NCI-H2171 treated with DMSO at 0.1 percent for 48 hours (cell line): ENCODE measurements at regions not wholly inside any gene's neighbourhood (a gene's known extent, or its start where the extent isn't known, plus 50 kb on each side); places are given as distances from the start of the nearest gene placed in this dataset.
"Not testable (repeated sequence)": the region's sequence is repeated elsewhere in the genome, so short reads cannot be mapped to it uniquely, and the experiment has no call there.

Source experiments
- DNase-seq: peaks from one replicate; lab custom pipeline; 2025; lab: John Stamatoyannopoulos, UW

DNA sequence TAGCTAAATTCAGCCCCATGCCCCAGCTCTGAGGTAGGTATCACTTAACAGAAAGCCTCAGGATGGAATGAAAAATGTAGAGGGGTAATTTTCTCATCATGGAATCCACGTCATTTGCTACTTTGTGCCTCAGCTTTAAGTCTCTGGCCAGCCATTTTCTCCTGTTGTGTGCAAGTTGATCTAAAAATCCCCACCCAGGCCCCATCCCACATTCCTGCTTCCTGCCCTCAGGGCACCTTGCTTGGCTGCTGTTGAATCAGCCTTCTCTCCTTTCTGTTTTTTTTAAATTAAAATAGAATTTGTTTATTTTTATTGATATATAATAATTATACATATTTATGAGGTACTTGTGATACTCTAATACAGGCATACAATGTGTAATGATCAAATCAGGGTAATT is 179.9 kb upstream of the TSHZ3 start:
- DNase-seq = no peak

DNA sequence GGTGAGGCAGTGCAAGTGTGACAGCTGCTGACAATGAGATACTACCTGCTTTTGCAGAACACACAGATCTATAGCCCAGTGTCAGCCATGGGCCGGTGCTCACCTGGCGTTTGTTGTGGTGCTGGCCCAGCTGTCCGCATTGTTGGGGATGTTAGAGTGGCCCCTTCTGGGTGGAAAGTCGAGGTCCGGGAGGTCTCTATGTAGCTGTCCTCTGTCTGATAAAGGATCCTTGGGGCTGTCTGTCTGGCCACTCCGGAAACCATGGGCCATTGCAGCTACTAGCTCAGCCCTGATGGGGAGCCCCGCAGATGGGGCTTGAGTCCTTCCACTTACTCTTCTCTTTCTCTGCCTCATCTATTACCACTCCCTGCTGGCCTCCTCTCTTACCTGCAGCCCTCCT is 181.5 kb upstream of the TSHZ3 start:
- no peak for DNase-seq

DNA sequence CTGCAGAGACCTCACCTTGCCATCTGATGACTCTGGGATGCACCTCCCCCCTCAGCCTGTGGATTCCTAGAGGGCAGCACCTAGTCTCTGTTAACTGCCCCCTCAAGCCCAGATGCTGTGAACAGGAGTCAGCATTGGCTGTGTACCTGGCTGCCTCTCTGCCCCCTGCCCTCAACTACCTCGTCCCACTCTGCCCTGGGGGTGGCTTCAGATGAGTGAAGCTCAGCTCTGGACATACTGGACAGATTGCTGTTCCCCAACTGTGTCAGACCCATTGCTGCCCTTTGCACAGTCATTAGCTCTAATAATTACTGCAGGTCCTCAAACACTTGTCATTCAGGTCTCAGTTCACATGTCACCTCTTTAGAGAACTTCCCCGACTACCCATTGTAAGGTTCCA is 182.1 kb upstream of the TSHZ3 start:
- DNase-seq = no peak

DNA sequence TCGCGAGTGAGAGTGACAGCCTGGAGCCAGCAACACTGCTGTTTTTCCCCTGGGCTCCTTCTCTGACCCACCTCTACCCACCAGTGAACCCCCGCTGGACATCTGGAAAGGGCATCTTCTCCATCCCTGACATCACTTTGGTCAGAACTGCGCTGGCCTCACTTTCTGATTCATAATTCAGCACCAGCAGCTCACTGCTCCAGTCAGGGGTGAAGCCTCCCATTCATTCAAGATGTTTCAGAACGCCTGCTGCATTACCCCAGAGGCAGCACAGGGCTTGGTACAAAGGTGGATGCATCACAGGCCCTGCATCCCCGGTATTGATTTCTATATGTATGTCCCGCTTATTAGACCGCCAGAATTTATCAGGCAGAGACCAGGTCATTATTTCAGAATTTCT is 182.8 kb upstream of the TSHZ3 start:
- DNase-seq = no peak

DNA sequence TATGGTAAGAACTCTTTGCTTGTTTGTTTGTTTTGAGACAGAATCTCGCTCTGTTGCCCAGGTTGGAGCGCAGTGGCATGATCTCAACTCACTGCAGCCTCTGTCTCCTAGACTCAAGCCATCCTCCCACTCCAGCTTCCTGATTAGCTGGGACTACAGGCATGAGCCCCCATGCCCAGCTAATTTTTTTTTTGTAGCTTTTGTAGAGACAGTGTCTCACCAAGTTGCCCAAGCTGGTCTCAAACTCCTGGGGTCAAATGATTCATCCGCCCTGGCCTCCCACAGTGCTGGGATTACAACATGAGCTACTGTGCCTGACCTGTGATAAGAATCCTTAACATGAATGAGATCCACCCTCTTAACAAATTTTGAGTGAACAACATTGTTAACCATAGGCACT is 183.9 kb upstream of the TSHZ3 start:
- DNase-seq = no peak

DNA sequence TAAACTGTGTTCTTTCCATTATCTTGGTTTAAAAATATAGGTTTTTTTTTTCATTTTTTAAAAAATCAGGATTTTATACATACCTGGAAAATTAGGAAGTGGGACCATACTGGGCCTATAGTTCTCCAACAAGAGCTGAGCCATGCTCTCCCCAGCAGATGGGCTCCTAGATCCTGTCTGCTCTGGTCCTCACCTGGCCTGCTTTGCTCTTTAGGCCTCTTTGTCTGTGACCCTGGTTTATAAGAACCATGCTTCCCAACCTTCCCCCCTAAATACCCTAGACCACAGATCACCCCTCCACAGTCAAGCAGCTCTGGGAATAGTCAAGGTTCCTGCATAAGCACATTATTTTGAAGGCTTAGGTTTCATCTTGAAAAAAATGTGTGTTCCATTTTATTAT is 185.0 kb upstream of the TSHZ3 start:
- no peak for DNase-seq

DNA sequence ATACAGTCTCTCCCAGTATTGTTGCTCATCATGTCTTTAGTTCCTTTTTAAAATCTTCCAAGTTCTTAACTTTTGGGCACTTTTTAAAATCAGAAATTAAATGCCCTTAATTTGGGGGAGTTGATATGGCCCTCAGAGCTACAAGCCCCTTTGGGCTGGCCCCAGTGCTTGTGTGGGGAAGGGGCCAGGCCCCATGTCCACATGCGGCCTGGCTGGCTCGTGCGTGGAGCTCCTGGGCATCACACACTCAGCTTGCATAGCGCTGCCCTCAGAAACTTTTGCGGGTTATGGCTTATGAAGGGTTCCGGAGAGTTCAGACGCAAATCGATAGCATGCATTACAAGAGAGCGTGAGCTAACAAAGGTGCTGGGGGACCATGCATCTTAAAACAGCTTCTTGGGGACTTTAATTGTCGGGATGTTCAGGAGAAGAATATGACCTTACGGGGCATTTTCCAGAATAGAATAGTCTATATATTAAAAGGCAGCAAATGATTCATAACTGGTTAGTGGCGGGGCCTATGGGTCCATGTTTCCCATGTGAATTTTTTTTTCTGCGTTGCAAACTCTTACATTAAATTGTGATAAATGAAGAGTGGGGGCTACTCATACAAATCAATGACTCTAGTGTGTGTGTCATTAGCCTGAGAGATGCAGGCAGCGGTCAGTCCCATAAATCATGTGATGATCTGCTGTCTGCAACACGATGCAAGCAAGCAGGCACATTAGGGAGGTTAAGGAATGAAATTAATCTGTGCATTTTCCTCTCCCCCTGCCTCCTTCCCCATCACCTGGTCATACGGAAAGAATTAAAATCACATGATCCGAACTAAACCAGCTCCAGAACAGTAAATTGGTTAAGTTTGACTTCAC is 185.8 kb upstream of the TSHZ3 start:
- no peak for DNase-seq

DNA sequence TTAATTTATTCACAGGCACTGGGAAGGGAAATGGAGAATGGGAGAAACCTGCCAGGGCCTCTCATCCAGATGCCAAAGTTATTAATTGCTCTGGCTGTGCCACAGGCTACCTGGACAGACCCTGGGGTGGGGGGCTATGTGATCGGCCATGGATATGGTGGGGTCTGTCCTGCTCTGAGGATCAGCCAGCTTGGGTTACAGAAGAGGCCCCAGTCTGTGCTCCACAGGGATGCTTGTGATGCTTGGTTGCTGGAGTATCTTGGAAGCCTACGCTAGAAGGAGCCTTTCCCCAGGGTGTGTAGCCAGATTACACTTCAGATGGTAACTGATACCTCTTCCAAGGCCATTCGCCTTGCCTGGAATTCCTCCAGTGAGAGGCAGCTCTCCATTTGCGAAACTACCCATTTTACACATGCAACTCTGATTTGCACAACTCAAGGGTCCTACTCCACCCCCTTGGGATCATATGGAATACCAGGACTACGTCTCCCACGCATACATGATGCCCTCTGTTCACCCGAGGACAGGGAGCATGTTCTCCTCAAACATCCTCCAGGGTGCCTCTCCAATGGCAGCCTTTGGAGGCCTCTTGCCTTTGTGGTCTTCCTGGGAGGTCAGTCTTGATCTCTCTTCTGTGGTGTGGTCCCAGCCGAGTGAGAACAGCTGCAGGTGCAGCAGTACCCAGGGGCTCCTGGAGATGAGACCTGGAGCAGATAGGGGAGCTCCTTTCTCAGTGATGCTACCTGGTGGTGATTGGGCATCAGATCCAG is 186.6 kb upstream of the TSHZ3 start:
- no peak for DNase-seq

DNA sequence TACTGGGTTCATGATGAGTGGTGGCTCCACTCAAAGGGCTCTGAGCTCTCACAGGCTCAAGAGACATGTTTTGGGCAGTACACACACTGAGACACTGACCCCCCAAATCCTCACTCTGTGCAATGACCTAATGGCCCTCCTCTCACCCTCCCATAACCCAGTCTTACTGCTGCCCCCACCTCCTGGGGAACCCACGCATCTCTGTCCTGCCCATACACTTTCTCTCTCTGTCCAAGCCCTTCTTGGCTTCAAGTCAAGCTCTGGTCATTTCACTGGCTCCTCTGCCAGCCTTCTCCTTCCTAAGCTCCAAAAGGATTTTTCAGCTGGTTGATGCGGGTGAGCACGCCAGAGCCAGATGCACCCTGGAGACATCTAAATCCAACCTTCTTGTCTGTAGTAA is 187.9 kb upstream of the TSHZ3 start:
- no peak for DNase-seq

DNA sequence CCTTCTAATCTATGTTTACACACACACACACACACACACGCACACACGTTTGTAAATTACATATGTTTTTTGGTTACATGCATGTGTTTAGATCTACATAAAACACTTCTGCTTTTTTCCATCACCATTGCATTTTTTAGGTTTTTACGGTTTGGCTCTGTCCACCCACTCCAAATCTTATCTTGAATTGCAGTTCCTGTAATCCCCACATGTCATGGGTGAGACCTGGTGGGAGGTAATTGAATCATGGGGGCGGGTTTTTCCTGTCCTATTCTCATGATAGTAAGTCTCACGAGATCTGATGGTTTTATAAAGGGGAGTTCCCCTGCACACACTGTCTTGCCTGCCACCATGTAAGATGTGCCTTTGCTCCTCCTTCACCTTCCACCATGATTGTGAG is 188.7 kb upstream of the TSHZ3 start:
- not testable (repeated sequence) for DNase-seq

DNA sequence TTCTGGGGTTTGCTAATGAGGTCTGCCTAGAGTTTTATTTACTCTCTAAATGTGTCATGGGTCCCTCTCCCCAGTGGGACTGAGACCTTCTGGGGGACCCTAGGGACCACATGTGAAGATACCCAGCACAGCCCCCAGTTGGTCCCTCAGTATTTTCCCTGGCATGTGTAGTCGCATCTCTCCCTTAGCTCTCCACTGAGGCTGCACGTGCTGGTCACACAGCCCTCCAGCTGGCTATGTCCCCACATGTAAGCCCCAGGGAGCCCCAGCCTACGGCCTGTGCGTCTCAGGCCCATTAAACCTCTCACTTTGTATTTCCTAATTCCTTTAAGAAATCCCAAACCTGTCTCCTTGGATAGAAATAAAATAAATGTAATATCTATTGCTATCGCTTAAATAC is 189.6 kb upstream of the TSHZ3 start:
- no peak for DNase-seq

DNA sequence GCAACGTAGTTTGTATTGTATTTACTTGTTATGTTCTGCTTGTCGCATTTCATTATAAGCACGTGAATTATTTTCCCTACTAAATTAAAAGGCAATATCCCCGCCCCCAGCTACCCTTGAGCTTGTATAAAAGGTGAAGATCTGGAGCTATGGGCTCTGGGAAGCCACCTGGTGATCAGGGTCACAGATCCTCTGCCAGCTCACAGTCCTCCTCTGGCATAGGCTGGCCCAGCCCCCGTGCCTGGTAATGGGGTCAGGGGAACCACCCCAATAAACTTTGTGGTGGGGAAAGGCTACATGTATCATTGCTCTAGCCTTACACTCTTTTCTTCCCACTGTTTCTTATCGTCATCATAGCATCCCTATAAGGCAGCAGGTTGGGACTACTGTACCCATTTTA is 190.2 kb upstream of the TSHZ3 start:
- no peak for DNase-seq

DNA sequence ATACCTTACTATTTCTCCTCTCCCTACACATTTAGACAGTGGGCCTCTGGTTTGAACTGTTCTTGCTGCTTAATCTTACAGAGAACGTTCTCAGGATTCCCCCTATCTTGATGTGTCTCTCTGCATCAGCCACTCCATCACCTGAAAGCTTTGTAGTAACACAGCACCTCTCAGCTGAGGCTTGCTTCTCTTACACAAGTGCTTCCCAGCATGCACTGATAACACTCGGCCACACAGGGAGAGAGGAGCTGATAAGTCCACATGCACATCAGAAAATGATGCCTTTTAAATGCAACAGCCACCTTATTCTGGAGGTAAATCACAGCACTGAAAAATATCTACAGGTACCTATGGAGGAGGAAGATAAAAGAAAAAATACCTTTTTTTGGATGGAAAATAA is 192.2 kb upstream of the TSHZ3 start:
- DNase-seq = no peak

DNA sequence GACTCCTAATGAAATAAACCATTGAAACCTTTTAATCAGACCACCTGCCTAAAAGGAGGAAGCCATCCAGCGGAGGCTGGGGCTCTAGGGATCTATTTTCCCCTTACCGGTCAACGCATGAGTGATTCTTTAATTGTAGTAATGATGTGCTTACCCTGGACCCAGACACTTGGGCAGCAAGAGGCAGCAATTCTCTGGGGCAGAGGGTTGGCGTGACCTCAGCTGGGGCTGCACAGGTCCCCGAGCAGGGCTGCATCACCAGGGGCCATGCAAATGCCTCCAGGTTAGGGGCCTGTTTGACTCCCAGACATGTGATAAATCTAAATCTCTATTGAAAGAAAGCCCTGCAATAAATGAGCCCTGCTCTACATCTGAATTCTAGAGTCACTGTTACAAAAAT is 194.2 kb upstream of the TSHZ3 start:
- DNase-seq = no peak

DNA sequence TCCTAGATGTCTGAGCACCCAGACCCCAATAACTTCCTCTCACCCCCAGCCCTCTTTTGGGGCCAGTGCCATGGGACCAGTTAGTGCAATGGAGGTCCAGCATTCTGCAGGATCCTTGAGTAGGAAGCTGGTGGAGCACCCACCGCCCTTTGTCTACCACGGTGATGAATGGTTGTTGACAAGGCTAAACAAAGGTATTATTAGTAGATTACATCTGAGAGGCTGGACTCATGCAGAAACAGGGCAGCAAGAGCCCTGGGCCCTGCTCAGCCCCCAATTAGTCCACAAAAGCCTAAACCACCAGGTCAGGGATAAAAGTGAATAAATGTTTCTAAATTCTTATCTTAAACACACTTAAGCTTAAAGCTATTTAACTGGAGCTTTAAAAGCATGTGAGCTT is 196.5 kb upstream of the TSHZ3 start:
- DNase-seq = no peak

DNA sequence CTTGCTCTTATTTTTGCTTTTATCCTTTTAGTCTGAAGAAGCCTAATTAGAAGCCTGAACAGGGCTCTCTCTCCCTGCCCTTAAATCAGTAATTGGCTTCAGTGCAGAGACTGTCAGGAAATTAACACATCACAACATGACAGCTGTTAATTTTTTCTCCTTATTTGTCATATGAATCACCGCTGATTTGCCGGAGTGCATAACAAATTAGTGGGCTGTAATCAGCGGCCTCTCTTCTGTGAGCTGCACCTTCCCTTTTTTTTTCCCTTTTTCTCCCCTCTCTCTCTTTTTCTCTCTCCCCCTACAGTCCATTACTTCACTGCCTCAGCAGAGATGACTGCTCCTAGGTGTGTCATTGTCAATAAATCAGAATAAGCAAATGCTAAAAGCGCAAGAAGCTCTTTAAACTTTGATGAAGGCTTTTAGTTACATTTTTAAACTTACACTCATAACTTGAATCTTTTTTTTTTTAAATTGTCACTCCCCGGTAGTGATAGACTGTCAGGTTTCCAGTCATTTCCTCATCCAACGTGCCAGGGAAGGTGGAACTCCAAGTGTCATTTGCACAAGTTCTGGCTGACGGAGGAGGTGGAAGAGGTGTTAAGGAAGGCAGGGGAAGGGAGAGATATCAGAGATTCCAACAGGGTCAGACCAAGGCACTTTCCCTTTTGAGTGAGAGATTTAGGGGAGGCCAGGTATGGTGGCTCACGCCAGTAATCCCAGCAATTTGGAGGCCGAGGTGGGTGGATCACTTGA is 197.1 kb upstream of the TSHZ3 start:
- DNase-seq = no peak

DNA sequence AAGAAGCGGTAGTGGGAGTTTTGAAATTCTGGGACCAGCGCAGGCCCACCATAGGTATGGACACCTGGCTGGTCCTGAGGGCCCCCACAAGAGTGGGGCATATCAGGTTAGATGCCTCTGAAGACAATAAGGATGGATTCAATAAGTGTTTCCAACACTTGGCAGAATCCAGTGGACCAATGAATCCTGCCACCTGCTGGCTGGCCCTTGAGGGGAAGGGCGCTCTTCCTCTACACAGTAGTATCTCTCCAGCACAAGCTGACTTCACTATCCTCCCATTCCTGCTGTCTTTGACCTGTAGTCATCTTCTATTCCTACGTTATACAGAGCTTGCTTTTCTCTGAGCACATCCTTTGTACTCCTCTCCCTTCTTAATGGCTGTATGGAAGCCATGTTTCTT is 199.7 kb upstream of the TSHZ3 start:
- no peak for DNase-seq

DNA sequence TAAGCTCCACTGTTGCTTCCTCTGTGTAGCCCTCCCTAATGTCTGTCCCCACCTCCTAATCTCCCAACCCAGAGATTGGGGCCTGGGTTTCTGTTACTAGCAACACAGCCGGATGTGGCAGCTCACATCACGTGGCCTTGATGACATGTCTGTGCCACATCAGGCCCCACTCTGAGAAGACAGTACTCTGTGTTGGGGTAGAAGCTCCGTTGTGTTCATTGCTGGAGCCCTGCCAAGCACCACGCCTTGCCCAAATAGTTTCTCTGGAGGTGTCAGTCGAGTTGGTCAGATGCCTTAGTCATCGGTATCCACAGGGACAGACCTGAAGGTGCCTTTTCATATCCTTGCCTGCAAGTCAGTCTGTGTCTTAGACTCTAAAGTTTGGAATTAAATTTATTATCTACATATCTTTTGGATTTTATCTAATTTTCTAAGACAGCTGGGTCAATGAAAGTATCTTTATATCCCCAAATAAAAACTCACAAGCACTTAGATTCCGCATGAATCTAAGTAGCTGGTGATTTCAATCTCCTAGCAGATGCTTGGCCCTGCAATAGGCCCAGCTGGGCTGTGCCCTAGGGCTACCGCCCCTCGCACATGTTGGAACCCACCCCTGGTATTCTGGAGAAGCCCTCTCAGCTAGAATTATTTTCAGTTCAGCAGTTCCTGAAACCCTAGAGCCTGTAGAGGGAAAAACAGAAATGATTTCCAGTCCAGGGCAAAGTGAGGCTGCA is 204.0 kb upstream of the TSHZ3 start:
- no peak for DNase-seq

DNA sequence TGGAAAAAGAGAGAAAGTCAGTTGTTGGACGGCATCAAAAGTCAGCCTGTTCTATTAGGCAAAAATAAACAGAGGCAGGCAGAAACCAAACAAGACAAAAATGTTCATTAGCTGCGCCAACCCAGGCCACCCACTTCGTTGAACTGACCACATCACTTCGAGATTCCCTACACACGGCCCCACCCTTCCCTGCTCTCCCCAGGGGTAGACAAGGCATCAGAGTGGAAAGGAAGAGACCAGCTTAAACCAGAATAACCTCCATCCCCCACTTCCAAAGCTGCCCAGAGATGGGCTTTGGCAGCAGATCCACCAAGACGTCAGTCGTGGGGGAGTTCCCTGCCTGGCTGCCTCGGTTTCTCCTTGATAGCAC is 204.6 kb upstream of the TSHZ3 start:
- DNase-seq = no peak

DNA sequence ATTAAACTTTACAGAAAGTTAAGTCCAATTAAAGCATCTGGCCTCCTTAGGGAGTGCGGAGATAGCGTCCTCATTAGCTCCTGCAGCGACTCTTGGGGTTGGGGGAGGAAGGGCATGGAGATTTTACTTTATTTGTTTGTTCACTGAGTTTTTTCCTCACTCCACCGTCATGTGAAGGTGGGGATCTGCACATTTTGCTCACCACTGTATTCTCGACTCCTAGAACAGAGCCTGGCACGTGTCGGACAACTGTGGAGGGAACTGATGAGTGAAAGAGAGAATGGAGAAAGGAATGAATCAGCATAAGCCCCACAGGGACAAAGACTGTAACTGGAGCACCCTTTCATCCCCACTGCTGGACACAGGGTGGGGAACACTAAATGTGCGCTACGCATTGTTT is 205.1 kb upstream of the TSHZ3 start:
- no peak for DNase-seq

DNA sequence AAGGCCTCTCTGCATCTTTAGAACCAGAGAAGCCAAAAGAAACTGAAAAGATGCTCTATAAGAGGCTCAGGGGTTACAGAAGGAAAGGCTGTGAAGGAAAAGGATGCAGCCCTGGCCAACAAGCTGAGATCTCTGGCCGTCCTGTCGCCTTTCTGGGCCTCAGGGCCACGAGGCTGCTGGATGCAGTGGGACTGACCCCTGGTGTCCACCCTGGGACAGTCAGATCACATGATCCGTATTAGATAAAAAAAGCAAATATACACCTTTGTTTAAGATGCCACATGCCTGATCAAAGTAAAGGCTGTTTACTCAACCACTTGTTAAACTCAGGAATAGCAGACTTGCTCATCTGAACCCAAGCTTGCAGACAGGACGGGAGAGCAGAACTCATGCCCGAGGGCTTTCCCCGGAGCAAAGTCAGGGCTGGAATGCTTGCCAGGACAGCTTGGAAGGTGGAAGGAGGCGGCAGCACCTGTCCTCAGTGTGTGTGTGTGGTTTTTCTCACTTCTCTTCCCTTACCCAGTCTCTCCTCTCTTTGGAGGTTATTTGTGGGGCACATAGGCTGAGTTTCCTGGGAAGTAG is 206.5 kb upstream of the TSHZ3 start:
- DNase-seq = no peak

DNA sequence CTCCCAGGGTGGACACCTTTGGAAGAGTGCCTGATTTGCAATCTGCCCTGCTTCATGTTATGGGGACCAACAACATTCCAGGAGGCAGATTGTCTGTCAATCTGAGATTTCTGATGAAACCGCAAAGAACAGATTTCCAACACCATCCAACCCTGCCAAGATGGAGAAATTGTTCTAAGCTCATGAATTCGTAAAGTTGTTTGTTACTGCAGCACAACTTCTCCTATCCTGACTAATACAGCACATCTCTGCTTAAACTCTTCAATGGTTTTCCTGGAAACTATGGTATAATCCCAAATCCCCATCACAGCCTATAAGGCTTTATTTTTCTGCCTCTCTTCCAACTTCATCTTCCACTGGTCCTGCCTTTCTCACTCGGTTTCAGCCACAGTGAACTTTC is 210.3 kb upstream of the TSHZ3 start:
- no peak for DNase-seq
